ENCODE measurements at regions not wholly inside any gene's neighbourhood (a gene's known extent, or its start where the extent isn't known, plus 50 kb on each side); places are given as distances from the start of the nearest gene placed in this dataset.

- DNase-seq (ENCODE audit: low read depth, low spot score) = no peak
- H3K4me3 ChIP-seq (ENCODE audit: low read depth, low read length) = no peak overlapping the region
- ChIA-PET POLR2A (no interaction called here), CTCF (no interaction called here)
- TF ChIP-seq CTCF (IDR thresholded peaks at IDR 0.05; ENCODE audit: insufficient read depth, low read length, missing control alignments) = no peak
Measured at GRCh38 chr4:11010624-11011023, 326.1 kb upstream of the CLNK start.

GRCh38 chr4:11009281-11009680 is 324.7 kb upstream of the CLNK start:
- ChIA-PET POLR2A (interaction anchor here (0.5 kb wide), 1 partner anchor 142 kb away, joined by 3 read pairs; no protein-coding TSS in a partner anchor), CTCF (no interaction called here)
- TF ChIP-seq CTCF (IDR thresholded peaks at IDR 0.05; ENCODE audit: insufficient read depth, low read length, missing control alignments) = no peak
- H3K4me3 ChIP-seq (ENCODE audit: low read depth, low read length) = no peak overlapping the region
- no peak for DNase-seq (ENCODE audit: low read depth, low spot score)

- CTCF ChIA-PET = no interaction called here
- no peak overlapping the region for H3K4me3 ChIP-seq (ENCODE audit: low read depth, low read length)
- POLR2A ChIA-PET = no interaction called here
- no peak for TF ChIP-seq CTCF (IDR thresholded peaks at IDR 0.05; ENCODE audit: insufficient read depth, low read length, missing control alignments)
- no peak for DNase-seq (ENCODE audit: low read depth, low spot score)
Measured at GRCh38 chr4:11005300-11005699, 320.7 kb upstream of the CLNK start.

- CTCF ChIA-PET = no interaction called here
- TF ChIP-seq CTCF (IDR thresholded peaks at IDR 0.05; ENCODE audit: insufficient read depth, low read length, missing control alignments) = no peak
- no peak overlapping the region for H3K4me3 ChIP-seq (ENCODE audit: low read depth, low read length)
- no peak for DNase-seq (ENCODE audit: low read depth, low spot score)
- POLR2A ChIA-PET = no interaction called here
Measured at GRCh38 chr4:11004818-11005217, 320.2 kb upstream of the CLNK start.

GRCh38 chr4:11002961-11003360 is 318.4 kb upstream of the CLNK start:
- no peak for TF ChIP-seq CTCF (IDR thresholded peaks at IDR 0.05; ENCODE audit: insufficient read depth, low read length, missing control alignments)
- DNase-seq (ENCODE audit: low read depth, low spot score) = no peak
- CTCF ChIA-PET = no interaction called here
- POLR2A ChIA-PET = no interaction called here
- H3K4me3 ChIP-seq (ENCODE audit: low read depth, low read length) = no peak overlapping the region

GRCh38 chr4:10998846-10999245 is 314.3 kb upstream of the CLNK start:
- CTCF ChIA-PET = no interaction called here
- DNase-seq (ENCODE audit: low read depth, low spot score) = no peak
- TF ChIP-seq CTCF (IDR thresholded peaks at IDR 0.05; ENCODE audit: insufficient read depth, low read length, missing control alignments) = no peak
- no peak overlapping the region for H3K4me3 ChIP-seq (ENCODE audit: low read depth, low read length)
- POLR2A ChIA-PET = no interaction called here

All from AG04449 (cell line).